Endodermal cell (in vitro differentiated cells): ENCODE measurements at regions not wholly inside any gene's neighbourhood (a gene's known extent, or its start where the extent isn't known, plus 50 kb on each side); places are given as distances from the start of the nearest gene placed in this dataset.

Source experiments
- DNase-seq: peaks from one replicate; pipeline ENCODE4 v3.0.0-alpha.2; 2017
- H3K27ac ChIP-seq: 2 replicates; pipeline ENCODE4 v1.5.1; 2013; ENCODE audit warnings: mild to moderate bottlenecking, low read depth, low read length, moderate library complexity
- H3K27me3 ChIP-seq: 2 replicates; pipeline ENCODE4 v1.6.1; 2013; ENCODE audit warnings: mild to moderate bottlenecking, low read length, moderate library complexity; ENCODE audit not compliant: insufficient read depth, control insufficient read depth, poor library complexity, severe bottlenecking
- H3K36me3 ChIP-seq: 2 replicates; pipeline ENCODE4 v1.7.0; 2013; ENCODE audit warnings: mild to moderate bottlenecking, low read length, moderate library complexity; ENCODE audit not compliant: control insufficient read depth, insufficient read depth
- H3K4me1 ChIP-seq: one replicate; pipeline ENCODE4 v1.7.0; 2013; ENCODE audit warnings: low read length; ENCODE audit not compliant: control insufficient read depth, insufficient read depth
- H3K4me3 ChIP-seq: 2 replicates; pipeline ENCODE4 v1.5.1; 2013; ENCODE audit warnings: mild to moderate bottlenecking, low read length, moderate library complexity
- H3K9ac ChIP-seq: 2 replicates; pipeline ENCODE4 v1.6.1; 2013; ENCODE audit warnings: mild to moderate bottlenecking, low read length, moderate library complexity; ENCODE audit not compliant: poor library complexity, severe bottlenecking; ENCODE audit errors: extremely low read depth
- H3K9me3 ChIP-seq: 2 replicates; pipeline ENCODE4 v1.6.1; 2013; ENCODE audit warnings: mild to moderate bottlenecking, low read length, moderate library complexity; ENCODE audit not compliant: control insufficient read depth
- H3K27ac Mint-ChIP-seq: 2 replicates; pipeline ENCODE4 v1.8.0; 2020; ENCODE audit warnings: mixed read lengths
- H3K27me3 Mint-ChIP-seq: 2 replicates; pipeline ENCODE4 v1.8.0; 2021; ENCODE audit warnings: mild to moderate bottlenecking, mixed read lengths; ENCODE audit not compliant: insufficient read depth
- H3K36me3 Mint-ChIP-seq: 2 replicates; pipeline ENCODE4 v1.8.0; 2020; ENCODE audit warnings: low read depth, mixed read lengths
- H3K4me1 Mint-ChIP-seq: 2 replicates; pipeline ENCODE4 v1.8.0; 2020; ENCODE audit warnings: mixed read lengths
- H3K4me3 Mint-ChIP-seq: 2 replicates; pipeline ENCODE4 v1.8.0; 2020; ENCODE audit warnings: mild to moderate bottlenecking, moderate library complexity, mixed read lengths
- H3K9me3 Mint-ChIP-seq: 2 replicates; pipeline ENCODE4 v1.8.0; 2020; ENCODE audit warnings: mild to moderate bottlenecking, mixed read lengths
- WGBS, 2 experiments: methylation state at CpG; one replicate each; pipeline versions ENCODE4 v1.1.5 to v1.1.7; 2013; ENCODE audit warnings: missing lambda C conversion rate in 2 of 2, mixed read lengths in 1 of 2; ENCODE audit not compliant: insufficient coverage in 1 of 2, insufficient read length in 1 of 2; 5-methylcytosine and 5-hydroxymethylcytosine counted together
- TF ChIP-seq, protein P1 (sequence below): fragments of 200-600 bp; sonication (generic); conservative IDR thresholded peaks from 2 replicates; pipeline ENCODE4 v1.5.0; 2021; ENCODE audit warnings: antibody characterized with exemption, mild to moderate bottlenecking

DNA sequence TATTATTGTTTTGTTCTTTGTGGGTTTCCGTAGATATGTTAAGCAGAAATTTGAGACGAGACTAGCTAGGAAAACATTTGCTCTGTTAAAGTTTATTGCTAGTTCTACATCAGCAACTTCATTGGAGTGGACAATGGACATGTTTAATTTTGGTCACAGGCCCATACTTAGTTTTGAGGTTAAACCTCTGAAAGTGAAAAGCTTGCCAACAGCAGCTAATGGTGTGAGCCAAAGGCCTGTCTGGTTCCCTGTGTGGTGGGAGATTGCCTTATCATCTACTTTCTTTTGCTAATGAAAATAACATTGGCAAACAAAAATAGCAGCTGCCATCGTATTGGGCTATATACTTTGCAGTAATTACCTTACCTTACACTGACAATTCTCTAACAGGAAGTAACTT is 388.4 kb upstream of the FZD8 start:
- Histone ChIP-seq H3K36me3 (no peaks in the 10 kb centered on the region), H3K27ac (no peak overlapping the region), H3K9me3 (no peaks in the 10 kb centered on the region), H3K9ac (no peak overlapping the region), H3K27me3 (peaks cover 13% of the 10 kb centered on the region), H3K4me1 (no peaks in the 10 kb centered on the region), H3K4me3 (no peak overlapping the region)
- Mint-ChIP-seq H3K27ac (no peak overlapping the region), H3K36me3 (no peaks in the 10 kb centered on the region), H3K4me1 (peaks cover 13% of the 10 kb centered on the region), H3K4me3 (no peak overlapping the region), H3K27me3 (peaks cover 38% of the 10 kb centered on the region), H3K9me3 (no peaks in the 10 kb centered on the region)
- TF ChIP-seq, protein P1, sequence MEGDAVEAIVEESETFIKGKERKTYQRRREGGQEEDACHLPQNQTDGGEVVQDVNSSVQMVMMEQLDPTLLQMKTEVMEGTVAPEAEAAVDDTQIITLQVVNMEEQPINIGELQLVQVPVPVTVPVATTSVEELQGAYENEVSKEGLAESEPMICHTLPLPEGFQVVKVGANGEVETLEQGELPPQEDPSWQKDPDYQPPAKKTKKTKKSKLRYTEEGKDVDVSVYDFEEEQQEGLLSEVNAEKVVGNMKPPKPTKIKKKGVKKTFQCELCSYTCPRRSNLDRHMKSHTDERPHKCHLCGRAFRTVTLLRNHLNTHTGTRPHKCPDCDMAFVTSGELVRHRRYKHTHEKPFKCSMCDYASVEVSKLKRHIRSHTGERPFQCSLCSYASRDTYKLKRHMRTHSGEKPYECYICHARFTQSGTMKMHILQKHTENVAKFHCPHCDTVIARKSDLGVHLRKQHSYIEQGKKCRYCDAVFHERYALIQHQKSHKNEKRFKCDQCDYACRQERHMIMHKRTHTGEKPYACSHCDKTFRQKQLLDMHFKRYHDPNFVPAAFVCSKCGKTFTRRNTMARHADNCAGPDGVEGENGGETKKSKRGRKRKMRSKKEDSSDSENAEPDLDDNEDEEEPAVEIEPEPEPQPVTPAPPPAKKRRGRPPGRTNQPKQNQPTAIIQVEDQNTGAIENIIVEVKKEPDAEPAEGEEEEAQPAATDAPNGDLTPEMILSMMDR: no peak
- WGBS, 2 experiments: 86 to 90% methylated on average over 2 to 3 of the region's 3 CpGs
- DNase-seq: no peak

DNA sequence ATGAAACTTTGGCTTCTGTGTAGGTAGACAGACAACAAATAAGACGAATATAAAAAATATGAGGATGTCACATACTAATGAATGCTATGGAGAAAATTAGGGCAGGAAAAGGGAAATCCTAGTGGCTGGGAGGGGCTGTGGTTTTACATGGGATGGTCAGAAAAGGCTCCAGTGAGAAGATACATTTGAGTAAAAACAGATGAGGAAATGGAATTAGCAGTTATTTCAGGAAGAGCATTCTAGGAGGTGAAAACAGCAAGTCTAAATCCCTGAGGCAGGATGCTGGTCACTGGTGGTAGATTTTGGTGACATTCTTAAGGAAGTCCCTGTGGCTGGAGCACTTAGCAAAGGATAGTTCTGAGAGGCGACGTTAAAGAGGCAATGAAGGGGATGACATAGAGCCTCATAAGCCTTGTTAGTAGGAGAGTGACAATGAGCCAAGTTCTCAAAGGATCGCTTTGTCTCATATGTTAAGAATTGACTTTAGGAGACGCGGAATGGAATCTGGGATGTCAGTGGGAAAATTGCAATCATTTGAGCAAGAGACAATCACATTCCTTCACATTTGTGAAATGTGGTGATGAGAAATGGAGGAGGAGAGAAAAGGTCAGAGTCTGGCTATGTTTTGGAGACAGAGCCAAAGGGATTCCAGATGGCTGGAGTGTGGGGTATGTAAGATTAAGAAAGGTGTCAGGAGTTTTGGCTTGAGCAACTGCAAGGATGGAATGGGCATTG is 384.7 kb upstream of the FZD8 start:
- no peaks in the 10 kb centered on the region for H3K4me1 ChIP-seq
- Mint-ChIP-seq H3K27ac (no peak overlapping the region), H3K36me3 (no peaks in the 10 kb centered on the region), H3K9me3 (no peaks in the 10 kb centered on the region), H3K27me3 (peaks cover 18% of the 10 kb centered on the region), H3K4me1 (peaks cover 17% of the 10 kb centered on the region), H3K4me3 (no peak overlapping the region)
- H3K36me3 ChIP-seq: no peaks in the 10 kb centered on the region
- TF ChIP-seq, protein P1: no peak
- H3K9ac ChIP-seq: no peak overlapping the region
- H3K4me3 ChIP-seq: no peak overlapping the region
- H3K27ac ChIP-seq: no peak overlapping the region
- WGBS, 2 experiments: 95% methylated on average over 6 of the region's 6 CpGs
- DNase-seq: no peak
- peaks cover 3% of the 10 kb centered on the region for H3K27me3 ChIP-seq
- no peaks in the 10 kb centered on the region for H3K9me3 ChIP-seq

DNA sequence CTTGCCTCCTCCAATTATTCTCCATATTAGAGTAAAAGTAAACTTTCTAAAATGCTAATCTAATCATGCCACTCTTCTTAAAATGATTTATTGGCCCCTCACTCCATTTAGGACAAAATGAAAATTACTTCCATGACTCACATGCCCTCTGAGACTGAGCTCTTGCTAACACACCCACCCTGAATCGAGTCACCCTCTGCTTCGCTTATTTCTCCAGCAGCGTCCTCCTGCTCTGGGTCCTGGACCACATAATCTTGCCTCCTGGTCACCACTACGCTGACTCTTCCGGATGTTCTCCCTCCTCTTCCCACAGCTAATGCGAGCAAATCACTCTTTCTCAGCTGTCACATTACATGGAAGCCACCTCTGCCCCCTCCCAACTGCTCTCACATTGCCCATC is 384.0 kb upstream of the FZD8 start:
- Histone ChIP-seq H3K36me3 (no peaks in the 10 kb centered on the region), H3K4me1 (no peaks in the 10 kb centered on the region), H3K9me3 (no peaks in the 10 kb centered on the region), H3K27ac (no peak overlapping the region), H3K9ac (no peak overlapping the region), H3K4me3 (no peak overlapping the region), H3K27me3 (no peaks in the 10 kb centered on the region)
- TF ChIP-seq, protein P1: no peak
- H3K4me3 Mint-ChIP-seq: no peak overlapping the region
- peaks cover 17% of the 10 kb centered on the region for H3K4me1 Mint-ChIP-seq
- peaks cover 17% of the 10 kb centered on the region for H3K27me3 Mint-ChIP-seq
- no peak for DNase-seq
- H3K27ac Mint-ChIP-seq: no peak overlapping the region
- no peaks in the 10 kb centered on the region for H3K9me3 Mint-ChIP-seq
- H3K36me3 Mint-ChIP-seq: no peaks in the 10 kb centered on the region
- 96 to 98% methylated on average over 6 of the region's 6 CpGs for WGBS, 2 experiments
